ENCODE measurements at regions not wholly inside any gene's neighbourhood (a gene's known extent, or its start where the extent isn't known, plus 50 kb on each side); places are given as distances from the start of the nearest gene placed in this dataset.
A peak's percentile ranks its signal among the peaks of the same experiment; 100 is the strongest.

- Histone ChIP-seq H3K36me3 (ENCODE audit: control insufficient read depth, insufficient read depth, low read length) (no peaks in the 10 kb centered on the region), H3K4me3 (ENCODE audit: low read depth, low read length) (no peak overlapping the region), H3K27me3 (ENCODE audit: control insufficient read depth, insufficient read depth, low read length) (no peaks in the 10 kb centered on the region)
- TF ChIP-seq CTCF (IDR thresholded peaks at IDR 0.05; ENCODE audit: insufficient read depth, low read length, poor library complexity, severe bottlenecking): no peak
- DNase-seq (ENCODE audit: low read depth): no peak
Measured at GRCh38 chr5:33370466-33370859, 70.3 kb upstream of the TARS1 start.

- TF ChIP-seq CTCF (IDR thresholded peaks at IDR 0.05; ENCODE audit: insufficient read depth, low read length, poor library complexity, severe bottlenecking): no peak
- no peaks in the 10 kb centered on the region for H3K27me3 ChIP-seq (ENCODE audit: control insufficient read depth, insufficient read depth, low read length)
- DNase-seq (ENCODE audit: low read depth): no peak
Measured at GRCh38 chr5:33371660-33372059, 69.1 kb upstream of the TARS1 start.

GRCh38 chr5:33372721-33373472 is 67.9 kb upstream of the TARS1 start:
- no peak for TF ChIP-seq CTCF (IDR thresholded peaks at IDR 0.05; ENCODE audit: insufficient read depth, low read length, poor library complexity, severe bottlenecking)
- H3K36me3 ChIP-seq (ENCODE audit: control insufficient read depth, insufficient read depth, low read length): no peaks in the 10 kb centered on the region
- H3K4me3 ChIP-seq (ENCODE audit: low read depth, low read length): no peak overlapping the region
- no peak for DNase-seq (ENCODE audit: low read depth)
- no peaks in the 10 kb centered on the region for H3K27me3 ChIP-seq (ENCODE audit: control insufficient read depth, insufficient read depth, low read length)

More at GRCh38 chr5:33371660-33372059, 69.1 kb upstream of the TARS1 start:
- Histone ChIP-seq H3K4me3 (ENCODE audit: low read depth, low read length) (no peak overlapping the region), H3K36me3 (ENCODE audit: control insufficient read depth, insufficient read depth, low read length) (no peaks in the 10 kb centered on the region)

GRCh38 chr5:33375900-33376299 is 64.9 kb upstream of the TARS1 start:
- no peaks in the 10 kb centered on the region for H3K36me3 ChIP-seq (ENCODE audit: control insufficient read depth, insufficient read depth, low read length)
- H3K27me3 ChIP-seq (ENCODE audit: control insufficient read depth, insufficient read depth, low read length): no peaks in the 10 kb centered on the region
- no peak for DNase-seq (ENCODE audit: low read depth)
- no peak overlapping the region for H3K4me3 ChIP-seq (ENCODE audit: low read depth, low read length)
- no peak for TF ChIP-seq CTCF (IDR thresholded peaks at IDR 0.05; ENCODE audit: insufficient read depth, low read length, poor library complexity, severe bottlenecking)

GRCh38 chr5:33379757-33380156 is 61.0 kb upstream of the TARS1 start:
- no peak overlapping the region for H3K4me3 ChIP-seq (ENCODE audit: low read depth, low read length)
- no peaks in the 10 kb centered on the region for H3K36me3 ChIP-seq (ENCODE audit: control insufficient read depth, insufficient read depth, low read length)
- peak; percentile 55 for TF ChIP-seq CTCF (IDR thresholded peaks at IDR 0.05; ENCODE audit: insufficient read depth, low read length, poor library complexity, severe bottlenecking)
- no peak for DNase-seq (ENCODE audit: low read depth)
- no peaks in the 10 kb centered on the region for H3K27me3 ChIP-seq (ENCODE audit: control insufficient read depth, insufficient read depth, low read length)

GRCh38 chr5:33381243-33381642 is 59.5 kb upstream of the TARS1 start:
- Histone ChIP-seq H3K4me3 (ENCODE audit: low read depth, low read length) (no peak overlapping the region), H3K27me3 (ENCODE audit: control insufficient read depth, insufficient read depth, low read length) (no peaks in the 10 kb centered on the region)
- DNase-seq (ENCODE audit: low read depth): no peak

More at GRCh38 chr5:33381243-33381642, 59.5 kb upstream of the TARS1 start:
- TF ChIP-seq CTCF (IDR thresholded peaks at IDR 0.05; ENCODE audit: insufficient read depth, low read length, poor library complexity, severe bottlenecking): no peak
- H3K36me3 ChIP-seq (ENCODE audit: control insufficient read depth, insufficient read depth, low read length): no peaks in the 10 kb centered on the region

Data from kidney epithelial cell (primary cell).